ENCODE measurements at regions not wholly inside any gene's neighbourhood (a gene's known extent, or its start where the extent isn't known, plus 50 kb on each side); places are given as distances from the start of the nearest gene placed in this dataset.
"Not testable (repeated sequence)": the region's sequence is repeated elsewhere in the genome, so short reads cannot be mapped to it uniquely, and the experiment has no call there.

GRCh38 chr10:33697016-33697415 is 362.5 kb upstream of the NRP1 start:
- no peak overlapping the region for H3K4me2 ChIP-seq
- H2AFZ ChIP-seq (ENCODE audit: low read depth), result no peak overlapping the region
- H3K4me1 ChIP-seq (ENCODE audit: low read depth, poor library complexity, severe bottlenecking), result no peaks in the 10 kb centered on the region
- no peak overlapping the region for H3K9ac ChIP-seq
- H3K36me3 ChIP-seq (ENCODE audit: insufficient read depth), result no peaks in the 10 kb centered on the region
- TF ChIP-seq CTCF (conservative IDR thresholded peaks at IDR 0.05; ENCODE audit: low read depth, low read length), result no peak
- H3K27me3 ChIP-seq (ENCODE audit: insufficient read depth, low read depth), result no peaks in the 10 kb centered on the region
- no peak overlapping the region for H3K4me3 ChIP-seq (IDR thresholded peaks at IDR 0.05; ENCODE audit: insufficient read depth, low read depth, low read length)
- no peaks in the 10 kb centered on the region for H4K20me1 ChIP-seq (ENCODE audit: insufficient read depth)
- H3K79me2 ChIP-seq (ENCODE audit: insufficient read depth, low read depth), result no peaks in the 10 kb centered on the region
- H3K27ac ChIP-seq, result no peak overlapping the region

- no peaks in the 10 kb centered on the region for H3K4me1 ChIP-seq (ENCODE audit: low read depth, poor library complexity, severe bottlenecking)
- H3K79me2 ChIP-seq (ENCODE audit: insufficient read depth, low read depth), result no peaks in the 10 kb centered on the region
- no peak for TF ChIP-seq CTCF (conservative IDR thresholded peaks at IDR 0.05; ENCODE audit: low read depth, low read length)
- H3K9ac ChIP-seq, result no peak overlapping the region
- H4K20me1 ChIP-seq (ENCODE audit: insufficient read depth), result no peaks in the 10 kb centered on the region
- H3K27ac ChIP-seq, result no peak overlapping the region
- H3K36me3 ChIP-seq (ENCODE audit: insufficient read depth), result no peaks in the 10 kb centered on the region
- H2AFZ ChIP-seq (ENCODE audit: low read depth), result no peak overlapping the region
- H3K4me2 ChIP-seq, result no peak overlapping the region
- H3K27me3 ChIP-seq (ENCODE audit: insufficient read depth, low read depth), result no peaks in the 10 kb centered on the region
- H3K4me3 ChIP-seq (IDR thresholded peaks at IDR 0.05; ENCODE audit: insufficient read depth, low read depth, low read length), result no peak overlapping the region
These were observed 361.1 kb upstream of the NRP1 start for GRCh38 chr10:33695536-33695935.

- not testable (repeated sequence) for H3K27ac ChIP-seq; H3K9ac ChIP-seq; H3K4me1 ChIP-seq (ENCODE audit: low read depth, poor library complexity, severe bottlenecking); H3K79me2 ChIP-seq (ENCODE audit: insufficient read depth, low read depth); H4K20me1 ChIP-seq (ENCODE audit: insufficient read depth); H2AFZ ChIP-seq (ENCODE audit: low read depth); H3K4me3 ChIP-seq (IDR thresholded peaks at IDR 0.05; ENCODE audit: insufficient read depth, low read depth, low read length); H3K36me3 ChIP-seq (ENCODE audit: insufficient read depth); H3K27me3 ChIP-seq (ENCODE audit: insufficient read depth, low read depth); H3K4me2 ChIP-seq
These were observed 356.1 kb upstream of the NRP1 start for GRCh38 chr10:33690536-33690935.

- Histone ChIP-seq H3K79me2 (ENCODE audit: insufficient read depth, low read depth) (no peaks in the 10 kb centered on the region), H3K27ac (no peak overlapping the region), H3K27me3 (ENCODE audit: insufficient read depth, low read depth) (no peaks in the 10 kb centered on the region), H3K4me2 (no peak overlapping the region), H3K9ac (no peak overlapping the region), H3K4me1 (ENCODE audit: low read depth, poor library complexity, severe bottlenecking) (no peaks in the 10 kb centered on the region), H2AFZ (ENCODE audit: low read depth) (no peak overlapping the region), H3K4me3 (IDR thresholded peaks at IDR 0.05; ENCODE audit: insufficient read depth, low read depth, low read length) (no peak overlapping the region), H4K20me1 (ENCODE audit: insufficient read depth) (no peaks in the 10 kb centered on the region), H3K36me3 (ENCODE audit: insufficient read depth) (no peaks in the 10 kb centered on the region)
- no peak for TF ChIP-seq CTCF (conservative IDR thresholded peaks at IDR 0.05; ENCODE audit: low read depth, low read length)
These were observed 354.0 kb upstream of the NRP1 start for GRCh38 chr10:33688506-33688905.

- Histone ChIP-seq H4K20me1 (ENCODE audit: insufficient read depth) (no peaks in the 10 kb centered on the region), H3K4me3 (IDR thresholded peaks at IDR 0.05; ENCODE audit: insufficient read depth, low read depth, low read length) (no peak overlapping the region), H3K4me2 (no peak overlapping the region), H3K9ac (no peak overlapping the region), H2AFZ (ENCODE audit: low read depth) (no peak overlapping the region), H3K36me3 (ENCODE audit: insufficient read depth) (no peaks in the 10 kb centered on the region), H3K4me1 (ENCODE audit: low read depth, poor library complexity, severe bottlenecking) (no peaks in the 10 kb centered on the region), H3K27me3 (ENCODE audit: insufficient read depth, low read depth) (no peaks in the 10 kb centered on the region), H3K27ac (no peak overlapping the region), H3K79me2 (ENCODE audit: insufficient read depth, low read depth) (no peaks in the 10 kb centered on the region)
- no peak for TF ChIP-seq CTCF (conservative IDR thresholded peaks at IDR 0.05; ENCODE audit: low read depth, low read length)
These were observed 349.7 kb upstream of the NRP1 start for GRCh38 chr10:33684211-33684611.

Data from KMS-11 (cell line).